ENCODE measurements at regions not wholly inside any gene's neighbourhood (a gene's known extent, or its start where the extent isn't known, plus 50 kb on each side); places are given as distances from the start of the nearest gene placed in this dataset.

DNA sequence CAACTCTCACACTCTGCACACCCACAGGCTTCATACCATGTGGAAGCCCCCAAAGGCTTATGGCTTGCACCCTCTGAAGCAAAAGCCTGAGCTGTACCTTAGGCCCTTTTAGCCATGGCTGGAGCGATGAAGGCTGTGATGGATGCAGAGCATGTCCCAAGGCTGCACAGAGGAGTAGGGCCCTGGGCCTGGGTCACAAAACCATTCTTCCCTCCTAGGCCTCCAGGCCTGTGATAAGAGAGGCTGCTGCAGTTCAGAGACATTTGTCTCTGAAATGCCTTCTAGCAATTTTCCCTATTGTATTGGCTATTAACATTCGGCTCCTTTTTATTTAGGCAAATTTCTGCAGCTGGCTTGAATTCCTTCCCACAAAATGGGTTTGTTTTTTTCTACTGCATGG, 1707.7 kb downstream of the MRPL39 start:
- Histone ChIP-seq H3K9ac (replicated peaks in 1 of 4; ENCODE audit: extremely low read depth in 1 of 4, low read depth in 3 of 4, low read length in 3 of 4) (no peak overlapping the region), H4K91ac (replicated peaks; ENCODE audit: insufficient read length, low read length) (no peak overlapping the region), H3K79me2 (ENCODE audit: control insufficient read depth in 1 of 2, insufficient read depth in 2 of 2, low read length in 2 of 2) (no peaks in the 10 kb centered on the region), H3K4ac (replicated peaks; ENCODE audit: insufficient read length, low read depth, low read length) (no peak overlapping the region), H2BK120ac (replicated peaks; ENCODE audit: low read depth, low read length) (no peak overlapping the region), H2BK20ac (ENCODE audit: low read length) (no peak overlapping the region), H3K4me2 (ENCODE audit: insufficient read depth in 1 of 2, low read depth in 2 of 2, low read length in 2 of 2) (no peak overlapping the region), H3K23me2 (ENCODE audit: low read depth, low read length) (no peaks in the 10 kb centered on the region), H3K18ac (ENCODE audit: extremely low read depth, low read length) (no peak overlapping the region), H2BK5ac (ENCODE audit: low read depth, low read length) (no peak overlapping the region), H3K27ac (ENCODE audit: low read depth, low read length) (no peak overlapping the region), H3K4me1 (replicated peaks in 1 of 4; ENCODE audit: control insufficient read depth in 3 of 4, insufficient read depth in 4 of 4, low read length in 3 of 4) (no peaks in the 10 kb centered on the region), H3K79me1 (ENCODE audit: low read depth, low read length) (no peaks in the 10 kb centered on the region), H3K56ac (replicated peaks; ENCODE audit: insufficient read length, low read depth, low read length) (no peak overlapping the region), H3K14ac (ENCODE audit: insufficient read length) (no peak overlapping the region), H4K8ac (ENCODE audit: extremely low read depth, insufficient read depth, low read length) (no peak overlapping the region), H3K4me3 (ENCODE audit: extremely low read depth in 1 of 4, insufficient read depth in 2 of 4, low read depth in 3 of 4, low read length in 4 of 4) (no peak overlapping the region), H2AK5ac (ENCODE audit: low read depth, low read length) (no peak overlapping the region), H4K20me1 (replicated peaks in 1 of 2; ENCODE audit: control insufficient read depth in 1 of 2, insufficient read depth in 2 of 2, low read length in 2 of 2) (no peaks in the 10 kb centered on the region), H3K23ac (ENCODE audit: insufficient read length) (no peak overlapping the region), H3K9me3 (ENCODE audit: insufficient read depth in 2 of 2, low read depth in 1 of 2, low read length in 1 of 2) (peaks cover 29 to 66% of the 10 kb centered on the region in 2 experiments), H2BK15ac (ENCODE audit: low read length) (no peak overlapping the region), H3K36me3 (ENCODE audit: control insufficient read depth in 2 of 4, insufficient read depth in 4 of 4, low read length in 3 of 4) (no peaks in the 10 kb centered on the region), H4K5ac (ENCODE audit: insufficient read length, low read depth, low read length) (no peak overlapping the region), H3K27me3 (replicated peaks in 1 of 4; ENCODE audit: control insufficient read depth in 3 of 4, extremely low read depth in 1 of 4, insufficient read depth in 3 of 4, low read length in 3 of 4) (no peaks in the 10 kb centered on the region), H2BK12ac (ENCODE audit: low read depth, low read length) (no peak overlapping the region), H2AFZ (ENCODE audit: low read length) (no peak overlapping the region)
- FAIRE-seq (no peak), DNase-seq (ENCODE audit: low read depth in 1 of 2, low spot score in 2 of 2) (no peak)
- ChIA-PET POLR2A (ENCODE audit: partially characterized antibody) (no interaction called here), CTCF (ENCODE audit: partially characterized antibody) (no interaction called here)
- 97% methylated on average over 2 of the region's 2 CpGs; no CpG with 5 or more reads in 1 of the 2 experiments for WGBS, 2 experiments (ENCODE audit: extremely low coverage in 1 of 2, insufficient coverage in 1 of 2, insufficient read length in 1 of 2, insufficient replicate concordance in 2 of 2, low coverage in 1 of 2, low lambda C conversion rate in 2 of 2, missing lambda C conversion rate in 1 of 2)
- TF ChIP-seq TAF7 (optimal IDR thresholded peaks at IDR 0.05; ENCODE audit: borderline replicate concordance, low read depth, low read length) (no peak), KDM5A (IDR thresholded peaks at IDR 0.05; ENCODE audit: low read length) (no peak), BCL11A (IDR thresholded peaks at IDR 0.05; ENCODE audit: low read depth in 2 of 2, low read length in 2 of 2) (no peak), CBX5 (IDR thresholded peaks at IDR 0.05; ENCODE audit: low read depth, low read length) (no peak), RAD21 (IDR thresholded peaks at IDR 0.05 in 1 of 2, conservative IDR thresholded peaks at IDR 0.05 in 1 of 2; ENCODE audit: low read depth in 2 of 2, low read length in 2 of 2) (no peak), RXRA (IDR thresholded peaks at IDR 0.05; ENCODE audit: insufficient read depth, low read depth, low read length) (no peak), KDM4A (IDR thresholded peaks at IDR 0.05; ENCODE audit: low read depth, low read length, severe bottlenecking) (no peak), SP1 (IDR thresholded peaks at IDR 0.05; ENCODE audit: low read depth, low read length) (no peak)
- TF ChIP-seq, protein P1, sequence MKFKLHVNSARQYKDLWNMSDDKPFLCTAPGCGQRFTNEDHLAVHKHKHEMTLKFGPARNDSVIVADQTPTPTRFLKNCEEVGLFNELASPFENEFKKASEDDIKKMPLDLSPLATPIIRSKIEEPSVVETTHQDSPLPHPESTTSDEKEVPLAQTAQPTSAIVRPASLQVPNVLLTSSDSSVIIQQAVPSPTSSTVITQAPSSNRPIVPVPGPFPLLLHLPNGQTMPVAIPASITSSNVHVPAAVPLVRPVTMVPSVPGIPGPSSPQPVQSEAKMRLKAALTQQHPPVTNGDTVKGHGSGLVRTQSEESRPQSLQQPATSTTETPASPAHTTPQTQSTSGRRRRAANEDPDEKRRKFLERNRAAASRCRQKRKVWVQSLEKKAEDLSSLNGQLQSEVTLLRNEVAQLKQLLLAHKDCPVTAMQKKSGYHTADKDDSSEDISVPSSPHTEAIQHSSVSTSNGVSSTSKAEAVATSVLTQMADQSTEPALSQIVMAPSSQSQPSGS (IDR thresholded peaks at IDR 0.05; ENCODE audit: low read length) = no peak
- TF ChIP-seq, protein P2, sequence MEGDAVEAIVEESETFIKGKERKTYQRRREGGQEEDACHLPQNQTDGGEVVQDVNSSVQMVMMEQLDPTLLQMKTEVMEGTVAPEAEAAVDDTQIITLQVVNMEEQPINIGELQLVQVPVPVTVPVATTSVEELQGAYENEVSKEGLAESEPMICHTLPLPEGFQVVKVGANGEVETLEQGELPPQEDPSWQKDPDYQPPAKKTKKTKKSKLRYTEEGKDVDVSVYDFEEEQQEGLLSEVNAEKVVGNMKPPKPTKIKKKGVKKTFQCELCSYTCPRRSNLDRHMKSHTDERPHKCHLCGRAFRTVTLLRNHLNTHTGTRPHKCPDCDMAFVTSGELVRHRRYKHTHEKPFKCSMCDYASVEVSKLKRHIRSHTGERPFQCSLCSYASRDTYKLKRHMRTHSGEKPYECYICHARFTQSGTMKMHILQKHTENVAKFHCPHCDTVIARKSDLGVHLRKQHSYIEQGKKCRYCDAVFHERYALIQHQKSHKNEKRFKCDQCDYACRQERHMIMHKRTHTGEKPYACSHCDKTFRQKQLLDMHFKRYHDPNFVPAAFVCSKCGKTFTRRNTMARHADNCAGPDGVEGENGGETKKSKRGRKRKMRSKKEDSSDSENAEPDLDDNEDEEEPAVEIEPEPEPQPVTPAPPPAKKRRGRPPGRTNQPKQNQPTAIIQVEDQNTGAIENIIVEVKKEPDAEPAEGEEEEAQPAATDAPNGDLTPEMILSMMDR (IDR thresholded peaks at IDR 0.05; ENCODE audit: control extremely low read depth in 1 of 3, insufficient read depth in 1 of 3, low read depth in 1 of 3, low read length in 3 of 3) = no peak
